CD4-positive, alpha-beta T cell treated with Interleukin-6 at 100 ng/mL for 8 hours (primary cell): ENCODE measurements at regions not wholly inside any gene's neighbourhood (a gene's known extent, or its start where the extent isn't known, plus 50 kb on each side); places are given as distances from the start of the nearest gene placed in this dataset.

Source experiments
- DNase-seq: peaks from one replicate; pipeline ENCODE4 v3.0.0-alpha.2; 2020; ENCODE audit warnings: mixed read lengths, low spot score

GRCh38 chr13:59452189-59452890 is 711.4 kb downstream of the DIAPH3 start:
- no peak for DNase-seq

GRCh38 chr13:59458908-59459579 is 704.7 kb downstream of the DIAPH3 start:
- DNase-seq = no peak

GRCh38 chr13:59459972-59460371 is 703.8 kb downstream of the DIAPH3 start:
- DNase-seq = no peak

GRCh38 chr13:59461411-59461810 is 702.3 kb downstream of the DIAPH3 start:
- DNase-seq = no peak

GRCh38 chr13:59463023-59463422 is 700.7 kb downstream of the DIAPH3 start:
- no peak for DNase-seq

GRCh38 chr13:59464926-59465325 is 698.8 kb downstream of the DIAPH3 start:
- no peak for DNase-seq

GRCh38 chr13:59468396-59468795 is 695.3 kb downstream of the DIAPH3 start:
- DNase-seq = no peak

- no peak for DNase-seq
Measured at GRCh38 chr13:59471106-59471505, 692.6 kb downstream of the DIAPH3 start.

GRCh38 chr13:59472134-59472533 is 691.6 kb downstream of the DIAPH3 start:
- DNase-seq = no peak

GRCh38 chr13:59474696-59475095 is 689.0 kb downstream of the DIAPH3 start:
- no peak for DNase-seq

- no peak for DNase-seq
Measured at GRCh38 chr13:59475911-59476310, 687.8 kb downstream of the DIAPH3 start.

GRCh38 chr13:59476366-59476765 is 687.4 kb downstream of the DIAPH3 start:
- DNase-seq = no peak

GRCh38 chr13:59477011-59477410 is 686.7 kb downstream of the DIAPH3 start:
- DNase-seq = no peak

- no peak for DNase-seq
Measured at GRCh38 chr13:59478908-59479307, 684.8 kb downstream of the DIAPH3 start.

- DNase-seq = no peak
Measured at GRCh38 chr13:59479629-59480028, 684.1 kb downstream of the DIAPH3 start.

- no peak for DNase-seq
Measured at GRCh38 chr13:59480396-59481259, 683.1 kb downstream of the DIAPH3 start.

GRCh38 chr13:59483501-59484145 is 680.1 kb downstream of the DIAPH3 start:
- DNase-seq = no peak

- DNase-seq = no peak
Measured at GRCh38 chr13:59487883-59488282, 675.8 kb downstream of the DIAPH3 start.

- DNase-seq = no peak
Measured at GRCh38 chr13:59488436-59488835, 675.3 kb downstream of the DIAPH3 start.

- DNase-seq = no peak
Measured at GRCh38 chr13:59490651-59491050, 673.1 kb downstream of the DIAPH3 start.

GRCh38 chr13:59492030-59492636 is 671.6 kb downstream of the DIAPH3 start:
- DNase-seq = no peak

GRCh38 chr13:59493436-59493965 is 670.2 kb downstream of the DIAPH3 start:
- no peak for DNase-seq
